ENCODE measurements at regions not wholly inside any gene's neighbourhood (a gene's known extent, or its start where the extent isn't known, plus 50 kb on each side); places are given as distances from the start of the nearest gene placed in this dataset.
"Not testable (repeated sequence)": the region's sequence is repeated elsewhere in the genome, so short reads cannot be mapped to it uniquely, and the experiment has no call there.

GRCh38 chr3:13192471-13193213 is 119.4 kb upstream of the IQSEC1 start:
- DNase-seq, result no peak

GRCh38 chr3:13191016-13191415 is 117.8 kb upstream of the IQSEC1 start:
- DNase-seq, result no peak

- DNase-seq, result no peak
Measured at GRCh38 chr3:13190378-13190765, 117.1 kb upstream of the IQSEC1 start.

- DNase-seq, result peak; percentile 40
Measured at GRCh38 chr3:13189639-13190377, 116.6 kb upstream of the IQSEC1 start.

GRCh38 chr3:13188975-13189374 is 115.7 kb upstream of the IQSEC1 start:
- DNase-seq, result no peak

GRCh38 chr3:13188181-13188779 is 115.1 kb upstream of the IQSEC1 start:
- DNase-seq, result peak; percentile 58

- DNase-seq, result no peak
Measured at GRCh38 chr3:13187593-13187992, 114.4 kb upstream of the IQSEC1 start.

GRCh38 chr3:13186435-13186815 is 113.2 kb upstream of the IQSEC1 start:
- no peak for DNase-seq

- DNase-seq, result no peak
Measured at GRCh38 chr3:13185737-13186434, 112.7 kb upstream of the IQSEC1 start.

GRCh38 chr3:13179582-13180210 is 106.5 kb upstream of the IQSEC1 start:
- DNase-seq, result not testable (repeated sequence)

GRCh38 chr3:13179181-13179580 is 106.0 kb upstream of the IQSEC1 start:
- no peak for DNase-seq

GRCh38 chr3:13178107-13178506 is 104.9 kb upstream of the IQSEC1 start:
- DNase-seq, result no peak

- DNase-seq, result no peak
Measured at GRCh38 chr3:13177641-13178040, 104.4 kb upstream of the IQSEC1 start.

GRCh38 chr3:13177236-13177635 is 104.0 kb upstream of the IQSEC1 start:
- no peak for DNase-seq

GRCh38 chr3:13176445-13176844 is 103.2 kb upstream of the IQSEC1 start:
- DNase-seq, result no peak

GRCh38 chr3:13174803-13175135 is 101.5 kb upstream of the IQSEC1 start:
- no peak for DNase-seq

GRCh38 chr3:13174011-13174802 is 101.0 kb upstream of the IQSEC1 start:
- DNase-seq, result no peak

GRCh38 chr3:13173186-13173585 is 100.0 kb upstream of the IQSEC1 start:
- no peak for DNase-seq

GRCh38 chr3:13172644-13173013 is 99.4 kb upstream of the IQSEC1 start:
- DNase-seq, result no peak

- DNase-seq, result no peak
Measured at GRCh38 chr3:13171704-13172643, 98.7 kb upstream of the IQSEC1 start.

- DNase-seq, result no peak
Measured at GRCh38 chr3:13170317-13170716, 97.1 kb upstream of the IQSEC1 start.
